ENCODE measurements at regions not wholly inside any gene's neighbourhood (a gene's known extent, or its start where the extent isn't known, plus 50 kb on each side); places are given as distances from the start of the nearest gene placed in this dataset.

- H3K4me3 ChIP-seq (ENCODE audit: low read depth, low read length), result no peak overlapping the region
- H3K36me3 ChIP-seq (ENCODE audit: control insufficient read depth, insufficient read depth, low read length), result no peaks in the 10 kb centered on the region
- H3K9me3 ChIP-seq (ENCODE audit: control insufficient read depth, insufficient read depth, low read length), result no peaks in the 10 kb centered on the region
- no peaks in the 10 kb centered on the region for H3K27me3 ChIP-seq (ENCODE audit: control insufficient read depth, insufficient read depth, low read length)
- H3K4me1 ChIP-seq (ENCODE audit: control insufficient read depth, insufficient read depth, low read length), result no peaks in the 10 kb centered on the region
- no peak overlapping the region for H3K9ac ChIP-seq (ENCODE audit: low read depth, low read length)
Observed at GRCh38 chr2:215605214-215605613, 169.3 kb upstream of the FN1 start.

- H3K4me1 ChIP-seq (ENCODE audit: control insufficient read depth, insufficient read depth, low read length), result no peaks in the 10 kb centered on the region
- no peak overlapping the region for H3K9ac ChIP-seq (ENCODE audit: low read depth, low read length)
- no peaks in the 10 kb centered on the region for H3K36me3 ChIP-seq (ENCODE audit: control insufficient read depth, insufficient read depth, low read length)
- H3K4me3 ChIP-seq (ENCODE audit: low read depth, low read length), result no peak overlapping the region
- no peaks in the 10 kb centered on the region for H3K27me3 ChIP-seq (ENCODE audit: control insufficient read depth, insufficient read depth, low read length)
- no peaks in the 10 kb centered on the region for H3K9me3 ChIP-seq (ENCODE audit: control insufficient read depth, insufficient read depth, low read length)
Observed at GRCh38 chr2:215604606-215605005, 168.7 kb upstream of the FN1 start.

GRCh38 chr2:215603440-215603839 lies 167.6 kb upstream of the FN1 start:
- Histone ChIP-seq H3K27me3 (ENCODE audit: control insufficient read depth, insufficient read depth, low read length) (no peaks in the 10 kb centered on the region), H3K9me3 (ENCODE audit: control insufficient read depth, insufficient read depth, low read length) (no peaks in the 10 kb centered on the region), H3K9ac (ENCODE audit: low read depth, low read length) (no peak overlapping the region), H3K4me3 (ENCODE audit: low read depth, low read length) (no peak overlapping the region), H3K36me3 (ENCODE audit: control insufficient read depth, insufficient read depth, low read length) (no peaks in the 10 kb centered on the region), H3K4me1 (ENCODE audit: control insufficient read depth, insufficient read depth, low read length) (no peaks in the 10 kb centered on the region)

- H3K27me3 ChIP-seq (ENCODE audit: control insufficient read depth, insufficient read depth, low read length), result no peaks in the 10 kb centered on the region
- no peaks in the 10 kb centered on the region for H3K36me3 ChIP-seq (ENCODE audit: control insufficient read depth, insufficient read depth, low read length)
- H3K9me3 ChIP-seq (ENCODE audit: control insufficient read depth, insufficient read depth, low read length), result no peaks in the 10 kb centered on the region
- H3K4me3 ChIP-seq (ENCODE audit: low read depth, low read length), result no peak overlapping the region
- H3K4me1 ChIP-seq (ENCODE audit: control insufficient read depth, insufficient read depth, low read length), result no peaks in the 10 kb centered on the region
- no peak overlapping the region for H3K9ac ChIP-seq (ENCODE audit: low read depth, low read length)
Observed at GRCh38 chr2:215602997-215603396, 167.1 kb upstream of the FN1 start.

- H3K27me3 ChIP-seq (ENCODE audit: control insufficient read depth, insufficient read depth, low read length), result no peaks in the 10 kb centered on the region
- no peak overlapping the region for H3K9ac ChIP-seq (ENCODE audit: low read depth, low read length)
- no peaks in the 10 kb centered on the region for H3K4me1 ChIP-seq (ENCODE audit: control insufficient read depth, insufficient read depth, low read length)
- no peaks in the 10 kb centered on the region for H3K9me3 ChIP-seq (ENCODE audit: control insufficient read depth, insufficient read depth, low read length)
- H3K4me3 ChIP-seq (ENCODE audit: low read depth, low read length), result no peak overlapping the region
- H3K36me3 ChIP-seq (ENCODE audit: control insufficient read depth, insufficient read depth, low read length), result no peaks in the 10 kb centered on the region
Observed at GRCh38 chr2:215601990-215602721, 166.3 kb upstream of the FN1 start.

GRCh38 chr2:215601526-215601925 lies 165.7 kb upstream of the FN1 start:
- no peak overlapping the region for H3K9ac ChIP-seq (ENCODE audit: low read depth, low read length)
- H3K4me1 ChIP-seq (ENCODE audit: control insufficient read depth, insufficient read depth, low read length), result no peaks in the 10 kb centered on the region
- no peak overlapping the region for H3K4me3 ChIP-seq (ENCODE audit: low read depth, low read length)
- H3K27me3 ChIP-seq (ENCODE audit: control insufficient read depth, insufficient read depth, low read length), result no peaks in the 10 kb centered on the region
- no peaks in the 10 kb centered on the region for H3K36me3 ChIP-seq (ENCODE audit: control insufficient read depth, insufficient read depth, low read length)
- no peaks in the 10 kb centered on the region for H3K9me3 ChIP-seq (ENCODE audit: control insufficient read depth, insufficient read depth, low read length)

- H3K4me1 ChIP-seq (ENCODE audit: control insufficient read depth, insufficient read depth, low read length), result no peaks in the 10 kb centered on the region
- H3K27me3 ChIP-seq (ENCODE audit: control insufficient read depth, insufficient read depth, low read length), result no peaks in the 10 kb centered on the region
- H3K4me3 ChIP-seq (ENCODE audit: low read depth, low read length), result no peak overlapping the region
- H3K9ac ChIP-seq (ENCODE audit: low read depth, low read length), result no peak overlapping the region
- H3K36me3 ChIP-seq (ENCODE audit: control insufficient read depth, insufficient read depth, low read length), result no peaks in the 10 kb centered on the region
- no peaks in the 10 kb centered on the region for H3K9me3 ChIP-seq (ENCODE audit: control insufficient read depth, insufficient read depth, low read length)
Observed at GRCh38 chr2:215598376-215598975, 162.6 kb upstream of the FN1 start.

GRCh38 chr2:215597577-215597976 lies 161.7 kb upstream of the FN1 start:
- Histone ChIP-seq H3K4me3 (ENCODE audit: low read depth, low read length) (no peak overlapping the region), H3K36me3 (ENCODE audit: control insufficient read depth, insufficient read depth, low read length) (no peaks in the 10 kb centered on the region), H3K9me3 (ENCODE audit: control insufficient read depth, insufficient read depth, low read length) (no peaks in the 10 kb centered on the region), H3K9ac (ENCODE audit: low read depth, low read length) (no peak overlapping the region), H3K4me1 (ENCODE audit: control insufficient read depth, insufficient read depth, low read length) (no peaks in the 10 kb centered on the region), H3K27me3 (ENCODE audit: control insufficient read depth, insufficient read depth, low read length) (no peaks in the 10 kb centered on the region)

- no peak overlapping the region for H3K9ac ChIP-seq (ENCODE audit: low read depth, low read length)
- no peak overlapping the region for H3K4me3 ChIP-seq (ENCODE audit: low read depth, low read length)
- H3K9me3 ChIP-seq (ENCODE audit: control insufficient read depth, insufficient read depth, low read length), result no peaks in the 10 kb centered on the region
- no peaks in the 10 kb centered on the region for H3K4me1 ChIP-seq (ENCODE audit: control insufficient read depth, insufficient read depth, low read length)
- H3K36me3 ChIP-seq (ENCODE audit: control insufficient read depth, insufficient read depth, low read length), result no peaks in the 10 kb centered on the region
- H3K27me3 ChIP-seq (ENCODE audit: control insufficient read depth, insufficient read depth, low read length), result no peaks in the 10 kb centered on the region
Observed at GRCh38 chr2:215594766-215595165, 158.9 kb upstream of the FN1 start.

GRCh38 chr2:215590010-215590745 lies 154.3 kb upstream of the FN1 start:
- H3K4me1 ChIP-seq (ENCODE audit: control insufficient read depth, insufficient read depth, low read length), result no peaks in the 10 kb centered on the region
- no peaks in the 10 kb centered on the region for H3K9me3 ChIP-seq (ENCODE audit: control insufficient read depth, insufficient read depth, low read length)
- no peak overlapping the region for H3K9ac ChIP-seq (ENCODE audit: low read depth, low read length)
- no peak overlapping the region for H3K4me3 ChIP-seq (ENCODE audit: low read depth, low read length)
- no peaks in the 10 kb centered on the region for H3K27me3 ChIP-seq (ENCODE audit: control insufficient read depth, insufficient read depth, low read length)
- no peaks in the 10 kb centered on the region for H3K36me3 ChIP-seq (ENCODE audit: control insufficient read depth, insufficient read depth, low read length)

GRCh38 chr2:215583881-215584280 lies 148.0 kb upstream of the FN1 start:
- H3K36me3 ChIP-seq (ENCODE audit: control insufficient read depth, insufficient read depth, low read length), result no peaks in the 10 kb centered on the region
- H3K4me3 ChIP-seq (ENCODE audit: low read depth, low read length), result no peak overlapping the region
- no peaks in the 10 kb centered on the region for H3K27me3 ChIP-seq (ENCODE audit: control insufficient read depth, insufficient read depth, low read length)
- H3K9ac ChIP-seq (ENCODE audit: low read depth, low read length), result no peak overlapping the region
- no peaks in the 10 kb centered on the region for H3K4me1 ChIP-seq (ENCODE audit: control insufficient read depth, insufficient read depth, low read length)
- no peaks in the 10 kb centered on the region for H3K9me3 ChIP-seq (ENCODE audit: control insufficient read depth, insufficient read depth, low read length)

- peaks cover 4% of the 10 kb centered on the region for H3K27me3 ChIP-seq (ENCODE audit: control insufficient read depth, insufficient read depth, low read length)
- H3K36me3 ChIP-seq (ENCODE audit: control insufficient read depth, insufficient read depth, low read length), result no peaks in the 10 kb centered on the region
- no peak overlapping the region for H3K4me3 ChIP-seq (ENCODE audit: low read depth, low read length)
- peaks cover 4% of the 10 kb centered on the region for H3K4me1 ChIP-seq (ENCODE audit: control insufficient read depth, insufficient read depth, low read length)
- H3K9me3 ChIP-seq (ENCODE audit: control insufficient read depth, insufficient read depth, low read length), result no peaks in the 10 kb centered on the region
- no peak overlapping the region for H3K9ac ChIP-seq (ENCODE audit: low read depth, low read length)
Observed at GRCh38 chr2:215579809-215580208, 143.9 kb upstream of the FN1 start.

Measured in iPS-15b (cell line).